K562 (cell line): ENCODE measurements at regions not wholly inside any gene's neighbourhood (a gene's known extent, or its start where the extent isn't known, plus 50 kb on each side); places are given as distances from the start of the nearest gene placed in this dataset.
A peak's percentile ranks its signal among the peaks of the same experiment; 100 is the strongest.

Experiments used
- ATAC-seq: fragments of 200-7000 bp; cut with Tn5 transposase; 3 replicates; pipeline ENCODE4 v1.9.1; 2020; ENCODE audit warnings: moderate library complexity
- BruUV-seq: library from RNA; stranded (reverse); fragments of 400-500 nt; replicated peaks from 2 replicates; lab custom pipeline; 2021; lab: Mats Ljungman, UMichigan
- CTCF ChIA-PET: fragments of 300-600 bp; formaldehyde crosslinking; extraction: SDS; loops from one replicate; lab custom pipeline; 2021; ENCODE audit warnings: low intra/inter-chr PET ratio; lab: Yijun Ruan, JAX
- POLR2A ChIA-PET: fragments of 300-600, 350-650 bp; sonication (Branson Sonifier 250); formaldehyde crosslinking; extraction: SDS; loops from one replicate; lab custom pipeline; 2021; ENCODE audit warnings: antibody characterized with exemption, inconsistent platforms; lab: Yijun Ruan, JAX
- DNase-seq, 4 experiments: peaks; one replicate each; pipeline versions ENCODE4 v3.0.0 to v3.0.0-alpha.2; 2011 to 2018; ENCODE audit warnings: low spot score in 3 of 4, mixed read lengths in 3 of 4; ENCODE audit errors: extremely low read depth in 1 of 4
- FAIRE-seq: peaks from 2 replicates; lab custom pipeline; 2011; peaks lifted over from hg19 to GRCh38; lab: Jason Lieb, UNC
- H2AFZ ChIP-seq: 2 replicates; pipeline ENCODE4 v1.6.0; 2011; ENCODE audit warnings: low read depth, low read length, control low read depth, inconsistent platforms
- H3K27ac ChIP-seq: fragments of 200-600 bp; 3 replicates; pipeline ENCODE4 v1.8.0; 2011; ENCODE audit warnings: low read depth, mild to moderate bottlenecking, control low read depth, inconsistent platforms, low read length, moderate library complexity, mixed read lengths; ENCODE audit errors: extremely low read depth
- H3K27me3 ChIP-seq, 2 experiments: fragments of 300-600 bp in 1 of 2; 2 replicates in 1 of 2; 3 replicates in 1 of 2; pipeline versions ENCODE4 v1.6.0 to v1.8.0; 2011; ENCODE audit warnings: inconsistent platforms in 2 of 2, low read length in 2 of 2, mild to moderate bottlenecking in 1 of 2, mixed read lengths in 1 of 2, moderate library complexity in 1 of 2; ENCODE audit not compliant: control insufficient read depth in 2 of 2, insufficient read depth in 2 of 2
- H3K36me3 ChIP-seq: fragments of 300-600 bp; 3 replicates; pipeline ENCODE4 v1.8.0; 2011; ENCODE audit warnings: mild to moderate bottlenecking, low read length, inconsistent platforms; ENCODE audit not compliant: control insufficient read depth, insufficient read depth
- H3K4me1 ChIP-seq, 2 experiments: fragments of 200-600 bp in 1 of 2; replicated peaks in 1 of 2; 2 replicates in 1 of 2; 3 replicates in 1 of 2; pipeline versions ENCODE4 v1.5.1 to v1.8.0; 2011; ENCODE audit warnings: inconsistent platforms in 2 of 2, low read length in 2 of 2, mild to moderate bottlenecking in 1 of 2, mixed read lengths in 1 of 2, moderate library complexity in 1 of 2; ENCODE audit not compliant: control insufficient read depth in 2 of 2, insufficient read depth in 2 of 2
- H3K4me2 ChIP-seq: 2 replicates; pipeline ENCODE4 v1.6.1; 2011; ENCODE audit warnings: low read length, control low read depth, inconsistent platforms, mixed read lengths; ENCODE audit not compliant: insufficient read depth
- H3K4me3 ChIP-seq: fragments of 200-600 bp; sonication (generic), shearing (Covaris generic); 2 replicates; pipeline ENCODE4 v1.5.1; 2016; ENCODE audit warnings: control low read depth, inconsistent platforms
- H3K79me2 ChIP-seq: fragments of 200-600 bp; 3 replicates; pipeline ENCODE4 v1.8.0; 2011; ENCODE audit warnings: low read length, inconsistent platforms; ENCODE audit not compliant: control insufficient read depth, insufficient read depth
- H3K9ac ChIP-seq, 2 experiments: 2 replicates each; pipeline versions ENCODE4 v1.6.0 to v1.6.1; 2011; ENCODE audit warnings: low read depth in 2 of 2, low read length in 2 of 2, control low read depth in 1 of 2, inconsistent platforms in 1 of 2, mild to moderate bottlenecking in 1 of 2, mixed read lengths in 1 of 2; ENCODE audit not compliant: insufficient read depth in 1 of 2
- H3K9me1 ChIP-seq: one replicate; pipeline ENCODE4 v1.6.0; 2011; ENCODE audit warnings: inconsistent platforms, mild to moderate bottlenecking, low read length, moderate library complexity; ENCODE audit not compliant: control insufficient read depth, insufficient read depth
- H3K9me3 ChIP-seq: replicated peaks from 2 replicates; pipeline ENCODE4 v1.5.1; 2011; ENCODE audit warnings: low read depth, low read length, inconsistent platforms; ENCODE audit not compliant: control insufficient read depth, insufficient read depth
- H4K20me1 ChIP-seq: replicated peaks from 2 replicates; pipeline ENCODE4 v1.6.1; 2011; ENCODE audit warnings: low read length, inconsistent platforms, mixed read lengths; ENCODE audit not compliant: control insufficient read depth, insufficient read depth
- AFF4 ChIP-seq: sonication (generic); formaldehyde crosslinking; IDR thresholded peaks from 2 replicates; pipeline ENCODE4 v1.8.0; 2023; ENCODE audit warnings: mild to moderate bottlenecking, missing genetic modification reagents
- CHAMP1 ChIP-seq: fragments of 450-650 bp; IDR thresholded peaks from 2 replicates; pipeline ENCODE4 v1.6.1; 2016; ENCODE audit warnings: mild to moderate bottlenecking
- HBP1 ChIP-seq: fragments of 450-650 bp; formaldehyde crosslinking; IDR thresholded peaks from 2 replicates; pipeline ENCODE4 v1.4.0; 2022; ENCODE audit warnings: missing genetic modification characterization
- MAFG ChIP-seq: fragments of 450-650 bp; conservative IDR thresholded peaks from 2 replicates; pipeline ENCODE4 v1.6.1; 2016; ENCODE audit warnings: missing genetic modification characterization, missing compliant biosample characterization
- MBD1 ChIP-seq: fragments of 250-450 bp; sonication (Bioruptor Pico); IDR thresholded peaks from 2 replicates; pipeline ENCODE4 v1.8.0; 2022; ENCODE audit warnings: inconsistent platforms
- MLLT1 ChIP-seq, 2 experiments: fragments of 450-650 bp; IDR thresholded peaks; 2 replicates each; pipeline ENCODE4 v1.6.1; 2016
- ZNF57 ChIP-seq: fragments of 450-650 bp; formaldehyde crosslinking; IDR thresholded peaks from 2 replicates; pipeline ENCODE4 v1.4.0; 2020; ENCODE audit warnings: mild to moderate bottlenecking, moderate library complexity
- WGBS: fragments of 100-300 bp; shearing (Covaris generic); methylation state at CpG from one replicate; pipeline ENCODE4 v1.1.6; 2016; ENCODE audit warnings: low coverage, mixed read lengths; ENCODE audit not compliant: insufficient coverage; ENCODE audit errors: missing lambda C conversion rate; 5-methylcytosine and 5-hydroxymethylcytosine counted together
- in situ Hi-C: fragments of 300-500 bp; cut with MboI; formaldehyde crosslinking; loops from 4 replicates; pipeline ENCODE4 v1.15.0; 2018; ENCODE audit warnings: inconsistent platforms, mixed read lengths
- intact Hi-C: fragments of 100-400 bp; cut with micrococcal nuclease; formaldehyde crosslinking; loops from 2 replicates; pipeline ENCODE4 v1.14.2; 2022

GRCh38 chr12:91567100-91567485 lies 384.5 kb upstream of the DCN start (continued):
- TF ChIP-seq CHAMP1 (no peak), ZNF57 (CRISPR knock-in tag) (no peak)
- TF ChIP-seq, all 486 proteins: peak for 0

- DNase-seq = no peak
- Histone ChIP-seq H3K36me3 (0 out of 3 replicates have a peak, but pooled peaks cover 4% of the 10 kb centered on the region), H2AFZ (no peak overlapping the region), H3K4me1 (peaks cover 7 to 9% of the 10 kb centered on the region in 2 experiments; a peak in 4 of 5 replicates), H3K9ac (no peak overlapping the region), H3K27me3 (no peaks in the 10 kb centered on the region), H3K9me1 (no peaks in the 10 kb centered on the region), H3K27ac (no peak overlapping the region), H3K9me3 (no peaks in the 10 kb centered on the region), H3K79me2 (peaks cover 18% of the 10 kb centered on the region; the same call in 2 of the 3 replicates), H3K4me3 (no peak overlapping the region), H4K20me1 (no peaks in the 10 kb centered on the region), H3K4me2 (no peak overlapping the region)
- in situ Hi-C loops (no loop called here), intact Hi-C loops (no loop called here)
- WGBS = 66% methylated on average over 6 of the region's 6 CpGs
- CTCF ChIA-PET = no interaction called here
- POLR2A ChIA-PET = interaction anchor here (1.2 to 1.6 kb wide), 2 partner anchors 17 to 50 kb away, joined by 3 to 5 read pairs; no protein-coding TSS in a partner anchor
- FAIRE-seq = no peak
- BruUV-seq = no TSS peak
- ATAC-seq = peak; percentile 44; the same call in 2 of the 3 replicates
- no peak for TF ChIP-seq AFF4
- no peak for TF ChIP-seq MAFG
- TF ChIP-seq MBD1 (CRISPR knock-in tag) = no peak
- peak in 1 of 2 experiments; percentile 56; a peak in 1 of 4 replicates for TF ChIP-seq MLLT1 (IDR thresholded peaks at IDR 0.05)
- 0 out of 2 replicates have a peak, but pooled peaks have one; percentile 15 for TF ChIP-seq HBP1 (CRISPR knock-in tag)
These were observed 383.9 kb upstream of the DCN start for GRCh38 chr12:91566328-91567099.
